Muscle layer of colon (tissue), 2 donors: ENCODE measurements at regions not wholly inside any gene's neighbourhood (a gene's known extent, or its start where the extent isn't known, plus 50 kb on each side); places are given as distances from the start of the nearest gene placed in this dataset.

ENCODE experiments used
- H3K27ac ChIP-seq: one replicate; pipeline ENCODE4 v1.7.0; 2013; ENCODE audit warnings: low read depth, mild to moderate bottlenecking, low read length, moderate library complexity
- H3K27me3 ChIP-seq, 2 donors: one replicate each; pipeline ENCODE4 v1.7.0; 2013; ENCODE audit warnings: low read length in 2 of 2, mild to moderate bottlenecking in 2 of 2; ENCODE audit not compliant: insufficient read depth in 2 of 2, control insufficient read depth in 1 of 2
- H3K36me3 ChIP-seq: one replicate; pipeline ENCODE4 v1.7.0; 2013; ENCODE audit warnings: mild to moderate bottlenecking, low read length; ENCODE audit not compliant: insufficient read depth
- H3K4me1 ChIP-seq: one replicate; pipeline ENCODE4 v1.7.0; 2013; ENCODE audit warnings: mild to moderate bottlenecking, low read length; ENCODE audit not compliant: insufficient read depth
- H3K4me3 ChIP-seq, 2 donors: one replicate each; pipeline ENCODE4 v1.7.0; 2013; ENCODE audit warnings: low read length in 2 of 2, low read depth in 1 of 2, mild to moderate bottlenecking in 1 of 2, moderate library complexity in 1 of 2
- H3K9ac ChIP-seq: one replicate; pipeline ENCODE4 v1.7.0; 2013; ENCODE audit warnings: low read length
- H3K9me3 ChIP-seq: one replicate; pipeline ENCODE4 v1.7.0; 2013; ENCODE audit warnings: mild to moderate bottlenecking, low read length
- donor health status: abdominal sarcoma.
- donor health status: Adenocarcinoma of cecum.

DNA sequence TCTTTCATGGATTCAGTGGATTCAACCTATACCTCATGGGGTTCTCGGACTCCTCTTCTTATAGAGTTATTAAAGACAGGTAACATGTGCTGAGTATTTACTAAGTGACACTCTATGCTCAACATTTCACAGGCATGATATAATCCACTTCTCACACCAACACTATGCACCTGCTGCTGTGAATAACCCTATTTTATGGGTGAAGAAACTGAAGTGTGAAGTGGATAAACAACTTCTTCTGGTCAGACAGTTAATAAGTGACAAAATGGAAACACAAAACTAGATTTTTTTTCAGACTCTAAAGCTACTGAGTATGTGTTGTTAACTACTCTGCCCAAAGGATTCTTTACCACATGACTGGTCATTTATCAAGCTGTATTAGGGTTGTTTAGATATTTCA lies 403.5 kb downstream of the DIPK2A start:
- no peaks in the 10 kb centered on the region for H3K4me1 ChIP-seq
- H3K36me3 ChIP-seq: no peaks in the 10 kb centered on the region
- no peak overlapping the region for H3K27ac ChIP-seq
- no peaks in the 10 kb centered on the region for H3K27me3 ChIP-seq
- H3K9me3 ChIP-seq: no peaks in the 10 kb centered on the region
- no peak overlapping the region for H3K4me3 ChIP-seq
- H3K9ac ChIP-seq: no peak overlapping the region

DNA sequence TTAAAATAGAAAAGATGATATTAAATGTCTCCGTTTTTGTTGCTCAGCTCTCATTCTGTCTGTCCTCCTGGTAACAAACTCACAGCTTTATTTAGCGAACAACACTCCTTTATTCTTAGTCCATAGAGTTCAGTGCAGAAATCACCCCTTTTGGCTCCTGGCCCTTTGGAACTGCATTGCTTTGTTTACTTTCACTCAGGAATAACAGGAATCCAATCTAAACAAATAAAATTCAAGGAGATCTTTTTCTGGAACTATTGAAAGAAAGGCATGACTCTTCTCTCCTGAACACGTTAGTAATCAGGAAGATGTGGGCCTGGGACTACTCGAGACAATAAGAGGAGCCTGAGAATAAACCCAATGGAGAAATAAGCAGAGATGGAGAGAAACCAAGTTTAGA lies 409.2 kb downstream of the DIPK2A start:
- Histone ChIP-seq H3K27ac (no peak overlapping the region), H3K4me3 (no peak overlapping the region), H3K36me3 (no peaks in the 10 kb centered on the region), H3K27me3 (no peaks in the 10 kb centered on the region), H3K9me3 (no peaks in the 10 kb centered on the region), H3K9ac (no peak overlapping the region), H3K4me1 (no peaks in the 10 kb centered on the region)

DNA sequence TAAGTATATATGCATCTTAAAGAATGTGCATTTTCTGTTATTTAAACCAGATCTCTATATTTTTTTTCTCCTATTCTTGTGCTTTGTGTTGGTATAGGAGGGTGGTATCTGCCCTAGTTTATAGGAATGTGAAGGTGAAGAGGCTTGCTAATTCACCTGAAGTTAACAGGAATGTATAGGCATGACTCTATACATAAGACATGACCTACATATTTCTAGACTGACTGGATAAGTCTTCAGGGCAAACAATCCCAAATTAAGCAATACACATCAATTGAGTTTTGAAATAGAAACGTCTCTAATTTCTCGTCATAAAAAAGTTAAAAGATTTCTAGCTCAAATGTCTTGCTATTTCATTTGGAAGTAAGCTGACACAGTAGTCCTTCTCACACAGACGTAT lies 410.0 kb downstream of the DIPK2A start:
- Histone ChIP-seq H3K9ac (no peak overlapping the region), H3K27me3 (no peaks in the 10 kb centered on the region), H3K4me1 (no peaks in the 10 kb centered on the region), H3K27ac (no peak overlapping the region), H3K4me3 (no peak overlapping the region), H3K36me3 (no peaks in the 10 kb centered on the region), H3K9me3 (no peaks in the 10 kb centered on the region)

DNA sequence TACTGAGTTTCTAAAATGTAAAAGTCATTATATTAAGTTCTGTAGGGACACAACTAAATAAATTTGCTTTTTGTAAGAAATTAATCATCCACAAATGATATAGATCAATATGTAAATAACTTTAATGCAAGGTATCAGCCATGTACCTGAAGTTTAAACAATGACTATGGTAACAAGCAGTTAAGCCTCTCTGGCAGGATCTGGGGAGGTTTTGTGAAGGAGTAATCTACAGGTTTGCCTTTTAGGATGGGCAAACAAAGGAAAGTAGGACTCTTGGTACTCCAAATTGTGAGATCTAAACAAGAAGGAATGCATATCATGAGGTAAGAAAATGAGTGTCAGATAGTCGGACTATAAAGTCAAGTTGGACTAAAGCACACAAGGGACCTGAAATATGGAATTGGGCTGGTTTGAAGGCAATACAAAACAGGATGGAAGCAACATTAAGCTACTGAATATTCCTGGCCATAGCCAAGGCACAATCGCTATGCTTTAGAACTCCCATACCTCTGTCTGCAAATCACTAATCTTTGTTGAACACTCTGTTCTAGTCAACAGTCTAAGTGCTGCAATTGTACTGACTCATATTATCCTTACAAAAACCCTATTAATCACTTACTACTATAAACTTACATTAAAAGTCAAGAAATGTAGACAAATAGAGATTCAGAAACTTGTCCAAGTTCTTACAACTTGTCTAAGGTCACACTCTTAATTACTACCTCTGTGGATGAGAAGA lies 412.8 kb downstream of the DIPK2A start:
- Histone ChIP-seq H3K27me3 (no peaks in the 10 kb centered on the region), H3K36me3 (no peaks in the 10 kb centered on the region), H3K4me1 (no peaks in the 10 kb centered on the region), H3K4me3 (no peak overlapping the region), H3K9ac (no peak overlapping the region), H3K27ac (no peak overlapping the region), H3K9me3 (no peaks in the 10 kb centered on the region)

DNA sequence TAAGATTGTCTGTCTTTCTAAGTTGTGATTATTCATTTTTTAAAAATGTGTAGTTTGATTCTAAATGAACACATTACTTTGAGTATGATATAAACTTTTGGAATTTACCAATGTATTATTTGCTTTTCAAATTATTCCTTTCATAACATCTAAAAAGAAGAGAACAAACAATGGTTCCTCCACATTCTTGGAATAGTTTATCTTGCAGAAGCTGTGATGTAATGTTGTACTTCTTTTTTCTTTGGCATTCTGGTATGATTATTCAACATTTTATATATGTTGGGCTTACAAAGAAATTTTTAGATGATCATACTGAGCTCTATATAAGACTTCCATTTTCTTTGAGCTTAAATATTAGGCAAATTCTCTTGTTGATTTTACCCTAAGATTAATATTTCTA lies 419.2 kb downstream of the DIPK2A start:
- Histone ChIP-seq H3K9me3 (no peaks in the 10 kb centered on the region), H3K27me3 (no peaks in the 10 kb centered on the region), H3K9ac (no peak overlapping the region), H3K36me3 (no peaks in the 10 kb centered on the region), H3K27ac (no peak overlapping the region), H3K4me1 (no peaks in the 10 kb centered on the region), H3K4me3 (no peak overlapping the region)

DNA sequence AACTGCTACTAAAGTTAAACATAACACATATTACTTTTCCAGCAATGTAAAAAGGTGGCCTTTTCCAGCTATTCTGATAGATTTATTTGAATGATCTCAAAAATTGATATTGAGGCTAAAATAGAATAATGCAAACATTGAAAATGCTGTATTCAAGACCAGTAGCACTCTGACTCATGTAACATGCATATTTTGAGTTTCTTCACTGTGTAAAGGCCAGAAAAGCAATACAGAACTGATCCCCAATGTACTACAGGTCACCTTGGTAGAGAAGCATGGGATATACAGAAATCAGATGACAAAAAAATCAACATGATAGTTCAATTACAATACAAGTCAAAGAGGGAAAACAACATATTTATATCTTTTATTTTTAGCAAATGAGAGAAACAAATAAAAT lies 419.6 kb downstream of the DIPK2A start:
- H3K4me3 ChIP-seq: no peak overlapping the region
- H3K9ac ChIP-seq: no peak overlapping the region
- H3K4me1 ChIP-seq: no peaks in the 10 kb centered on the region
- no peak overlapping the region for H3K27ac ChIP-seq
- no peaks in the 10 kb centered on the region for H3K36me3 ChIP-seq
- H3K9me3 ChIP-seq: no peaks in the 10 kb centered on the region
- no peaks in the 10 kb centered on the region for H3K27me3 ChIP-seq

DNA sequence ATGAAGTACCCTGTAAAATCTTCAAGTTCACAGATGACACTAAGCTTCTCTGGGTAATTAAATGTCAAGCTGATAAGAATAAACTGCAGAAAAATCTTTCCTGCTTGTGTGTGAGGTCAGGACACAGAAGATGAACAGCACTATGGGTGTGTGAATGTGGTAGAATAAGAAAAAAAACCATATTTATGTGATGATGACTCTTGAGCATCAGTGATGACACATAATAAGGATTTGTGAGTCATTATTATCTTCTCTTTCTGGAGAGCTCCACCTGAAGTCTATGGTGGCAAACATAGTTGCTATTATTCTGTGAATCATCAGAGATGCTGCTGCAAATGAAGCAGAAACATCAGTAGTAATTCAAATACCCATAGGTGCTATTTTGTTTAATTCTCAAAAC lies 422.4 kb downstream of the DIPK2A start:
- Histone ChIP-seq H3K27ac (no peak overlapping the region), H3K36me3 (no peaks in the 10 kb centered on the region), H3K4me3 (no peak overlapping the region), H3K9me3 (no peaks in the 10 kb centered on the region), H3K4me1 (no peaks in the 10 kb centered on the region), H3K9ac (no peak overlapping the region), H3K27me3 (no peaks in the 10 kb centered on the region)

DNA sequence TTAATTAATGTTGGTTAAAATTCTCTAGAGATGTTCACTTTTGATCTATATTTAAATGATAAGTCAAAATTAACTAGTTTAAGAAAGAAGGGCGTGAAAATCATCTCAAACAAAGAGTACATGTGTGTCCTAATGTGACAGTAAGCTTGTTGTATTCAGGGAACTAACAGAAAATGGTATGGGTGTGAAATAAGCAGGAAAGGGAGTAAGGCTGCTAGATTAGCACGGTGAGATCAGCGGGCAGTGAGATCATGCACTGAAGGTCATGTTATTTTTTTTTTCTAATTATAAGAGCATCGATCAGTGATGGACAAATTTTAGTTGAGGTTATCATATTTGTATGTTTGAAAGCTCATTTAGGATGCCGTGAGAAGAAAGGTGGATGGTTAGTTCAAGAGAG lies 430.8 kb downstream of the DIPK2A start:
- Histone ChIP-seq H3K4me1 (no peaks in the 10 kb centered on the region), H3K36me3 (no peaks in the 10 kb centered on the region), H3K27me3 (no peaks in the 10 kb centered on the region), H3K4me3 (no peak overlapping the region), H3K9me3 (no peaks in the 10 kb centered on the region), H3K27ac (no peak overlapping the region), H3K9ac (no peak overlapping the region)

DNA sequence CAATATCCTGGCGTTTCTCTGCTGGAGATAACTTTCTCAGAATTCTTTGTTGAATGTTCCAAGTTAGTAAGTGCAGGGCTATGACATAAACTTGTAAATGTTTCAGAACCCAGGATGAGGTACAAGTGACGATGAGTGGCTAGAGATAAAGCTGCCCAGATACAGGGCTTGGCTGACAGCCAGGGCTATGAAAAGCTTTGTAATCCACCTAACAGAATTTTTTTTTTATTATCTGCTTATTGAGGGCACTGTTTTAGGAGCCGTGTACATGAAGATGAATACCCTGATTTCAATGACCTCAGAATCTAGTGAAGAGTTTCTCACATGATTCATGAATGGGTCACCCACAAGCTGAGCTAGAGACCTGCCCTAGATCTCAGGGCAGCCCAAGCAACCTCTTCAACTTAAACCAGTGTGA lies 431.4 kb downstream of the DIPK2A start:
- Histone ChIP-seq H3K27ac (no peak overlapping the region), H3K4me1 (no peaks in the 10 kb centered on the region), H3K9ac (no peak overlapping the region), H3K36me3 (no peaks in the 10 kb centered on the region), H3K27me3 (no peaks in the 10 kb centered on the region), H3K4me3 (no peak overlapping the region), H3K9me3 (no peaks in the 10 kb centered on the region)

DNA sequence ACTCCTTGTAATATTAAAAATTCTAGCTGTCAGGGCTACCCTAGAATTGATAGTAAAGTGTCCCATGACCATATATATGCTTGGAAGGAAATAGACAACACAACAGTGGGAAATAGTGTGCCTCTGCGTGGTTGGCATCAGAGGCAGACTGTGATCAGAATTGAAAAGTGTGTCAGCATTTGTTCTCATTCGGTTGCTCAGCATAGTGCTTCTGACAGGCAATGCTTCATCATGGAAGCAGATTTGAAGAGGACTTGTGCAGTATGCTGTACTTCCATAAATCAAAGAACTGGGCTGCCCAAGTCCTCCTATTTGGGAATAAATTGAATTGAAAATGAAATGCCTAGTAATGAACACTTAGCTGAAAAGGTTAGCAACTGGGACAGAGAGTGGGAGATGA lies 435.7 kb downstream of the DIPK2A start:
- H3K4me1 ChIP-seq: no peaks in the 10 kb centered on the region
- no peaks in the 10 kb centered on the region for H3K27me3 ChIP-seq
- no peak overlapping the region for H3K27ac ChIP-seq
- H3K9me3 ChIP-seq: no peaks in the 10 kb centered on the region
- H3K4me3 ChIP-seq: no peak overlapping the region
- H3K9ac ChIP-seq: no peak overlapping the region
- H3K36me3 ChIP-seq: no peaks in the 10 kb centered on the region

DNA sequence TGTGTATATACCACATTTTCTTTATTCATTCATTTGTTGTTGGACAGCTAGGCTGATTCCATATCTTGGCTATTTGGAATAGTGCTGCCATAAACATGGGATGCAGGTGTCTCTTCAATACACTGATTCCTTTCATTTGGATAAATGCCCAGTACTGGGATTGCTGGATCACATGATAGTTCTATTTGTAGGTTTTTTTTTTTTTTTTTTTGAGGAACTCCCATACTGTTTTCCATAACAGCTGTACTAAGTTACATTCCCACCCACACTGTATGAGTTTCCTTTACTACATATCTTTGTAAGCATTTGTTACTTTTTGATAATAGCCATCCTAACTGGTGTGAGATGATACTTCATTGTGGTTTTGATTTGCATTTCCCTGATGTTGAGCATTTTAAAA lies 437.7 kb downstream of the DIPK2A start:
- Histone ChIP-seq H3K9ac (no peak overlapping the region), H3K4me1 (no peaks in the 10 kb centered on the region), H3K4me3 (no peak overlapping the region), H3K9me3 (no peaks in the 10 kb centered on the region), H3K27ac (no peak overlapping the region), H3K36me3 (no peaks in the 10 kb centered on the region), H3K27me3 (no peaks in the 10 kb centered on the region)

DNA sequence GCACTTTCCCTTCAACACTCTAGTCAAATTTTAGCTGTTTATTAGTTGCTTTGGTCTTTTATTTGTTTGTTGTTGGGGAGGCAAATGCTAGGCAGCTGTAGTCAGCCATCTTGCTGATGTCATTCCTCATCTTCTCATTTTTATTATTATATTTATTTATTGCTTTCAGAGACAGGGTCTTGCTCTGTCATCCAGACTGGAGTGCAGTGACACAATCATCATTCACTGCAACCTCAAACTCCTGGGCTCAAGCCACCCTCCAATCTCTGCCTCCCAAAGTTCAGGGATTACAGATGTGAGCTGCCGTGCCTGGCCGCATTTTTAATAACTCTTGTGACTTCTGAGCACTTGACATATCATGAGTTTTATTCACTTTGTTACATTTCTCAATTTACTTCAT lies 441.4 kb downstream of the DIPK2A start:
- H3K36me3 ChIP-seq: no peaks in the 10 kb centered on the region
- no peak overlapping the region for H3K4me3 ChIP-seq
- no peak overlapping the region for H3K27ac ChIP-seq
- H3K27me3 ChIP-seq: no peaks in the 10 kb centered on the region
- H3K9me3 ChIP-seq: no peaks in the 10 kb centered on the region
- H3K9ac ChIP-seq: no peak overlapping the region
- H3K4me1 ChIP-seq: no peaks in the 10 kb centered on the region
